ENCODE measurements at regions not wholly inside any gene's neighbourhood (a gene's known extent, or its start where the extent isn't known, plus 50 kb on each side); places are given as distances from the start of the nearest gene placed in this dataset.
"Not testable (repeated sequence)": the region's sequence is repeated elsewhere in the genome, so short reads cannot be mapped to it uniquely, and the experiment has no call there.

GRCh38 chr20:25935230-25935629 is 238.6 kb upstream of the ZNF337 start:
- H3K36me3 ChIP-seq (replicated peaks in 1 of 2); DNase-seq; H3K9me3 ChIP-seq (replicated peaks in 1 of 3); H3K27me3 ChIP-seq; intact Hi-C loops (cut with DNase I); H3K27ac ChIP-seq; H3K4me1 ChIP-seq (replicated peaks in 1 of 2); H3K4me3 ChIP-seq: not testable (repeated sequence)
- WGBS, 4 donors: 81 to 100% (median 91%) methylated on average over 1 to 2 of the region's 2 CpGs

- H3K27me3 ChIP-seq; H3K4me3 ChIP-seq; H3K4me1 ChIP-seq (replicated peaks in 1 of 2); H3K36me3 ChIP-seq (replicated peaks in 1 of 2); DNase-seq; H3K27ac ChIP-seq; H3K9me3 ChIP-seq (replicated peaks in 1 of 3); intact Hi-C loops (cut with DNase I): not testable (repeated sequence)
- 54 to 68% (median 61%) methylated on average over 5 of the region's 5 CpGs for WGBS, 4 donors
These were observed 236.2 kb upstream of the ZNF337 start for GRCh38 chr20:25932806-25933205.

GRCh38 chr20:25932170-25932569 is 235.5 kb upstream of the ZNF337 start:
- H3K9me3 ChIP-seq (replicated peaks in 1 of 3); H3K36me3 ChIP-seq (replicated peaks in 1 of 2); H3K27ac ChIP-seq; intact Hi-C loops (cut with DNase I); H3K27me3 ChIP-seq; H3K4me1 ChIP-seq (replicated peaks in 1 of 2); H3K4me3 ChIP-seq; DNase-seq: not testable (repeated sequence)
- WGBS, 4 donors: 32 to 52% (median 44%) methylated on average over 2 of the region's 2 CpGs

GRCh38 chr20:25902321-25902720 is 205.7 kb upstream of the ZNF337 start:
- H3K9me3 ChIP-seq (replicated peaks in 1 of 3); H3K4me3 ChIP-seq; H3K4me1 ChIP-seq (replicated peaks in 1 of 2); H3K27me3 ChIP-seq; H3K36me3 ChIP-seq (replicated peaks in 1 of 2); intact Hi-C loops (cut with DNase I): not testable (repeated sequence)
- H3K27ac ChIP-seq: peak overlapping the region in 1 of 5 donors; percentile 25
- DNase-seq: peak in 2 of 7 donors; percentile 20 to 21

- H3K36me3 ChIP-seq (replicated peaks in 1 of 2); H3K27me3 ChIP-seq; H3K4me1 ChIP-seq (replicated peaks in 1 of 2); DNase-seq; intact Hi-C loops (cut with DNase I); H3K27ac ChIP-seq; H3K4me3 ChIP-seq; H3K9me3 ChIP-seq (replicated peaks in 1 of 3): not testable (repeated sequence)
- WGBS, 4 donors: 20 to 80% (median 73%) methylated on average over 1 to 5 of the region's 5 CpGs
These were observed 202.0 kb upstream of the ZNF337 start for GRCh38 chr20:25898663-25899062.

- H3K4me3 ChIP-seq; intact Hi-C loops (cut with DNase I); H3K27me3 ChIP-seq; DNase-seq; H3K27ac ChIP-seq; H3K36me3 ChIP-seq (replicated peaks in 1 of 2); H3K9me3 ChIP-seq (replicated peaks in 1 of 3); H3K4me1 ChIP-seq (replicated peaks in 1 of 2): not testable (repeated sequence)
- 89 to 98% (median 94%) methylated on average over 2 of the region's 2 CpGs for WGBS, 4 donors
These were observed 182.4 kb upstream of the ZNF337 start for GRCh38 chr20:25879096-25879495.

- WGBS, 4 donors: 26 to 43% (median 26%) methylated on average over 8 to 17 of the region's 17 CpGs
- intact Hi-C loops (cut with DNase I): loop anchor here in 1 of 2 donors (5.0 kb wide), 1 partner anchor 114 kb away; no protein-coding TSS in a partner anchor
- DNase-seq; H3K27me3 ChIP-seq; H3K9me3 ChIP-seq (replicated peaks in 1 of 3); H3K36me3 ChIP-seq (replicated peaks in 1 of 2); H3K27ac ChIP-seq: not testable (repeated sequence)
- Histone ChIP-seq H3K4me3 (peak overlapping the region in 1 of 4 donors; percentile 64), H3K4me1 (replicated peaks in 1 of 2) (peaks cover 0 to 12% of the 10 kb centered on the region in 2 donors)
These were observed 172.0 kb upstream of the ZNF337 start for GRCh38 chr20:25868650-25868979.

GRCh38 chr20:25867776-25868649 is 171.4 kb upstream of the ZNF337 start:
- WGBS, 4 donors: 20 to 47% (median 24%) methylated on average over 18 to 46 of the region's 46 CpGs
- DNase-seq: peak; percentile 65 to 90 (median 77)

GRCh38 chr20:25867015-25867775 is 170.5 kb upstream of the ZNF337 start:
- not testable (repeated sequence) for H3K9me3 ChIP-seq (replicated peaks in 1 of 3); DNase-seq; H3K36me3 ChIP-seq (replicated peaks in 1 of 2); H3K27ac ChIP-seq; H3K4me3 ChIP-seq; H3K27me3 ChIP-seq
- 86 to 91% (median 87%) methylated on average over 29 to 35 of the region's 35 CpGs for WGBS, 4 donors
- H3K4me1 ChIP-seq (replicated peaks in 1 of 2): peaks cover 6 to 20% of the 10 kb centered on the region in 2 donors
- intact Hi-C loops (cut with DNase I): loop anchor here in 1 of 2 donors (5.0 kb wide), 1 partner anchor 115 kb away; no protein-coding TSS in a partner anchor

More at GRCh38 chr20:25867776-25868649, 171.4 kb upstream of the ZNF337 start:
- Histone ChIP-seq H3K36me3 (replicated peaks in 1 of 2) (no peaks in the 10 kb centered on the region), H3K4me1 (replicated peaks in 1 of 2) (peaks cover 0 to 15% of the 10 kb centered on the region in 2 donors), H3K27ac (no peak overlapping the region), H3K27me3 (no peaks in the 10 kb centered on the region), H3K9me3 (replicated peaks in 1 of 3) (no peaks in the 10 kb centered on the region), H3K4me3 (peak overlapping the region in 2 of 4 donors; percentile 26 to 64)
- intact Hi-C loops (cut with DNase I): loop anchor here in 1 of 2 donors (5.0 kb wide), 1 partner anchor 114 kb away; no protein-coding TSS in a partner anchor
- TF ChIP-seq CTCF (IDR thresholded peaks at IDR 0.05) (no peak), POLR2A (IDR thresholded peaks at IDR 0.05) (no peak)
